Breast epithelium (tissue), 3 donors: ENCODE measurements at regions not wholly inside any gene's neighbourhood (a gene's known extent, or its start where the extent isn't known, plus 50 kb on each side); places are given as distances from the start of the nearest gene placed in this dataset.

ENCODE experiments used
- POLR2A ChIP-seq: fragments of 450-650 bp; IDR thresholded peaks from one replicate; pipeline ENCODE4 v1.6.1; 2016; ENCODE audit warnings: antibody characterized with exemption, mild to moderate bottlenecking, moderate library complexity
- POLR2AphosphoS5 ChIP-seq, 3 donors: sonication (generic); formaldehyde crosslinking; IDR thresholded peaks; one replicate each; pipeline ENCODE4 v1.6.1; 2017; ENCODE audit warnings: antibody characterized with exemption in 3 of 3
- TF ChIP-seq, protein P1 (sequence below), 3 donors: fragments of 450-650 bp; IDR thresholded peaks; one replicate each; pipeline ENCODE4 v1.5.1; 2016 to 2017; ENCODE audit warnings: antibody characterized with exemption in 3 of 3, mild to moderate bottlenecking in 3 of 3, moderate library complexity in 3 of 3

GRCh38 chr5:66507106-66507505 is 89.1 kb upstream of the MAST4 start:
- TF ChIP-seq, protein P1, sequence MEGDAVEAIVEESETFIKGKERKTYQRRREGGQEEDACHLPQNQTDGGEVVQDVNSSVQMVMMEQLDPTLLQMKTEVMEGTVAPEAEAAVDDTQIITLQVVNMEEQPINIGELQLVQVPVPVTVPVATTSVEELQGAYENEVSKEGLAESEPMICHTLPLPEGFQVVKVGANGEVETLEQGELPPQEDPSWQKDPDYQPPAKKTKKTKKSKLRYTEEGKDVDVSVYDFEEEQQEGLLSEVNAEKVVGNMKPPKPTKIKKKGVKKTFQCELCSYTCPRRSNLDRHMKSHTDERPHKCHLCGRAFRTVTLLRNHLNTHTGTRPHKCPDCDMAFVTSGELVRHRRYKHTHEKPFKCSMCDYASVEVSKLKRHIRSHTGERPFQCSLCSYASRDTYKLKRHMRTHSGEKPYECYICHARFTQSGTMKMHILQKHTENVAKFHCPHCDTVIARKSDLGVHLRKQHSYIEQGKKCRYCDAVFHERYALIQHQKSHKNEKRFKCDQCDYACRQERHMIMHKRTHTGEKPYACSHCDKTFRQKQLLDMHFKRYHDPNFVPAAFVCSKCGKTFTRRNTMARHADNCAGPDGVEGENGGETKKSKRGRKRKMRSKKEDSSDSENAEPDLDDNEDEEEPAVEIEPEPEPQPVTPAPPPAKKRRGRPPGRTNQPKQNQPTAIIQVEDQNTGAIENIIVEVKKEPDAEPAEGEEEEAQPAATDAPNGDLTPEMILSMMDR (IDR thresholded peaks at IDR 0.05) = no peak
- TF ChIP-seq POLR2A = no peak
- TF ChIP-seq POLR2AphosphoS5 (IDR thresholded peaks at IDR 0.05) = no peak
